K562 (cell line): ENCODE measurements at regions not wholly inside any gene's neighbourhood (a gene's known extent, or its start where the extent isn't known, plus 50 kb on each side); places are given as distances from the start of the nearest gene placed in this dataset.

Source experiments
- ATAC-seq: fragments of 200-7000 bp; cut with Tn5 transposase; 3 replicates; pipeline ENCODE4 v1.9.1; 2020; ENCODE audit warnings: moderate library complexity
- BruUV-seq: library from RNA; stranded (reverse); fragments of 400-500 nt; replicated peaks from 2 replicates; lab custom pipeline; 2021; lab: Mats Ljungman, UMichigan
- CTCF ChIA-PET: fragments of 300-600 bp; formaldehyde crosslinking; extraction: SDS; loops from one replicate; lab custom pipeline; 2021; ENCODE audit warnings: low intra/inter-chr PET ratio; lab: Yijun Ruan, JAX
- POLR2A ChIA-PET: fragments of 300-600, 350-650 bp; sonication (Branson Sonifier 250); formaldehyde crosslinking; extraction: SDS; loops from one replicate; lab custom pipeline; 2021; ENCODE audit warnings: antibody characterized with exemption, inconsistent platforms; lab: Yijun Ruan, JAX
- DNase-seq, 4 experiments: peaks; one replicate each; pipeline versions ENCODE4 v3.0.0 to v3.0.0-alpha.2; 2011 to 2018; ENCODE audit warnings: low spot score in 3 of 4, mixed read lengths in 3 of 4; ENCODE audit errors: extremely low read depth in 1 of 4
- FAIRE-seq: peaks from 2 replicates; lab custom pipeline; 2011; peaks lifted over from hg19 to GRCh38; lab: Jason Lieb, UNC
- H2AFZ ChIP-seq: 2 replicates; pipeline ENCODE4 v1.6.0; 2011; ENCODE audit warnings: low read depth, low read length, control low read depth, inconsistent platforms
- H3K27ac ChIP-seq: fragments of 200-600 bp; 3 replicates; pipeline ENCODE4 v1.8.0; 2011; ENCODE audit warnings: low read depth, mild to moderate bottlenecking, control low read depth, inconsistent platforms, low read length, moderate library complexity, mixed read lengths; ENCODE audit errors: extremely low read depth
- H3K27me3 ChIP-seq, 2 experiments: fragments of 300-600 bp in 1 of 2; 2 replicates in 1 of 2; 3 replicates in 1 of 2; pipeline versions ENCODE4 v1.6.0 to v1.8.0; 2011; ENCODE audit warnings: inconsistent platforms in 2 of 2, low read length in 2 of 2, mild to moderate bottlenecking in 1 of 2, mixed read lengths in 1 of 2, moderate library complexity in 1 of 2; ENCODE audit not compliant: control insufficient read depth in 2 of 2, insufficient read depth in 2 of 2
- H3K36me3 ChIP-seq: fragments of 300-600 bp; 3 replicates; pipeline ENCODE4 v1.8.0; 2011; ENCODE audit warnings: mild to moderate bottlenecking, low read length, inconsistent platforms; ENCODE audit not compliant: control insufficient read depth, insufficient read depth
- H3K4me1 ChIP-seq, 2 experiments: fragments of 200-600 bp in 1 of 2; replicated peaks in 1 of 2; 2 replicates in 1 of 2; 3 replicates in 1 of 2; pipeline versions ENCODE4 v1.5.1 to v1.8.0; 2011; ENCODE audit warnings: inconsistent platforms in 2 of 2, low read length in 2 of 2, mild to moderate bottlenecking in 1 of 2, mixed read lengths in 1 of 2, moderate library complexity in 1 of 2; ENCODE audit not compliant: control insufficient read depth in 2 of 2, insufficient read depth in 2 of 2
- H3K4me2 ChIP-seq: 2 replicates; pipeline ENCODE4 v1.6.1; 2011; ENCODE audit warnings: low read length, control low read depth, inconsistent platforms, mixed read lengths; ENCODE audit not compliant: insufficient read depth
- H3K4me3 ChIP-seq: fragments of 200-600 bp; sonication (generic), shearing (Covaris generic); 2 replicates; pipeline ENCODE4 v1.5.1; 2016; ENCODE audit warnings: control low read depth, inconsistent platforms
- H3K79me2 ChIP-seq: fragments of 200-600 bp; 3 replicates; pipeline ENCODE4 v1.8.0; 2011; ENCODE audit warnings: low read length, inconsistent platforms; ENCODE audit not compliant: control insufficient read depth, insufficient read depth
- H3K9ac ChIP-seq, 2 experiments: 2 replicates each; pipeline versions ENCODE4 v1.6.0 to v1.6.1; 2011; ENCODE audit warnings: low read depth in 2 of 2, low read length in 2 of 2, control low read depth in 1 of 2, inconsistent platforms in 1 of 2, mild to moderate bottlenecking in 1 of 2, mixed read lengths in 1 of 2; ENCODE audit not compliant: insufficient read depth in 1 of 2
- H3K9me1 ChIP-seq: one replicate; pipeline ENCODE4 v1.6.0; 2011; ENCODE audit warnings: inconsistent platforms, mild to moderate bottlenecking, low read length, moderate library complexity; ENCODE audit not compliant: control insufficient read depth, insufficient read depth
- H3K9me3 ChIP-seq: replicated peaks from 2 replicates; pipeline ENCODE4 v1.5.1; 2011; ENCODE audit warnings: low read depth, low read length, inconsistent platforms; ENCODE audit not compliant: control insufficient read depth, insufficient read depth
- H4K20me1 ChIP-seq: replicated peaks from 2 replicates; pipeline ENCODE4 v1.6.1; 2011; ENCODE audit warnings: low read length, inconsistent platforms, mixed read lengths; ENCODE audit not compliant: control insufficient read depth, insufficient read depth
- CREBBP ChIP-seq: IDR thresholded peaks from one replicate; pipeline ENCODE4 v1.6.1; 2012; ENCODE audit warnings: low read depth, mild to moderate bottlenecking, control low read depth, inconsistent platforms, low read length
- DMBX1 ChIP-seq: fragments of 250-450 bp; sonication (Bioruptor Pico); IDR thresholded peaks from 2 replicates; pipeline ENCODE4 v1.8.0; 2022; ENCODE audit warnings: inconsistent platforms, mild to moderate bottlenecking, moderate library complexity, borderline replicate concordance
- ESRRB ChIP-seq: fragments of 250-450 bp; sonication (Bioruptor Pico); IDR thresholded peaks from 2 replicates; pipeline ENCODE4 v1.5.0; 2020; ENCODE audit warnings: mild to moderate bottlenecking, moderate library complexity, borderline replicate concordance
- HDAC1 ChIP-seq, 2 experiments: fragments of 450-650 bp; IDR thresholded peaks; 2 replicates each; pipeline ENCODE4 v1.6.1; 2016 to 2017; ENCODE audit warnings: inconsistent platforms in 1 of 2, mild to moderate bottlenecking in 1 of 2, moderate library complexity in 1 of 2
- HNRNPUL1 ChIP-seq: fragments of 200-400 bp; formaldehyde crosslinking; IDR thresholded peaks from 2 replicates; pipeline ENCODE4 v1.6.1; 2017; ENCODE audit warnings: low read length
- PTTG1 ChIP-seq: fragments of 450-650 bp; IDR thresholded peaks from 2 replicates; pipeline ENCODE4 v1.6.1; 2016; ENCODE audit warnings: low read depth, mild to moderate bottlenecking, missing genetic modification characterization, missing compliant biosample characterization
- RB1 ChIP-seq: fragments of 450-650 bp; IDR thresholded peaks from 2 replicates; pipeline ENCODE4 v1.6.1; 2017; ENCODE audit warnings: low read depth, mild to moderate bottlenecking
- RBM34 ChIP-seq: fragments of 200-400 bp; formaldehyde crosslinking; IDR thresholded peaks from 2 replicates; pipeline ENCODE4 v1.6.1; 2018; ENCODE audit warnings: low read length, borderline replicate concordance; ENCODE audit not compliant: insufficient read depth
- SETDB1 ChIP-seq: IDR thresholded peaks from one replicate; pipeline ENCODE4 v1.6.1; 2012; ENCODE audit warnings: low read length, control low read depth, inconsistent platforms
- SIX5 ChIP-seq, 2 experiments: IDR thresholded peaks; 2 replicates each; pipeline ENCODE4 v1.6.1; 2011; ENCODE audit warnings: low read length in 2 of 2, borderline replicate concordance in 1 of 2, low read depth in 1 of 2, mild to moderate bottlenecking in 1 of 2, moderate library complexity in 1 of 2; ENCODE audit not compliant: insufficient read depth in 1 of 2
- SMAD3 ChIP-seq: fragments of 450-650 bp; formaldehyde crosslinking; conservative IDR thresholded peaks from 2 replicates; pipeline ENCODE4 v1.4.0; 2020; ENCODE audit warnings: mild to moderate bottlenecking
- SMARCE1 ChIP-seq: fragments of 450-650 bp; IDR thresholded peaks from 2 replicates; pipeline ENCODE4 v1.7.1; 2016; ENCODE audit warnings: mild to moderate bottlenecking
- TAF9B ChIP-seq: fragments of 450-650 bp; IDR thresholded peaks from 2 replicates; pipeline ENCODE4 v1.6.1; 2018; ENCODE audit warnings: mild to moderate bottlenecking; ENCODE audit not compliant: partially characterized antibody
- TRIM28 ChIP-seq: fragments of 450-650 bp; IDR thresholded peaks from 2 replicates; pipeline ENCODE4 v1.6.1; 2017
- ZC3H11A ChIP-seq: IDR thresholded peaks from 2 replicates; pipeline ENCODE4 v1.6.1; 2012; ENCODE audit warnings: low read depth, low read length, improper control_type of control experiment
- ZEB2 ChIP-seq: fragments of 450-650 bp; IDR thresholded peaks from 2 replicates; pipeline ENCODE4 v1.6.1; 2016
- ZSCAN32 ChIP-seq: fragments of 450-650 bp; formaldehyde crosslinking; IDR thresholded peaks from 2 replicates; pipeline ENCODE4 v1.4.0; 2020; ENCODE audit warnings: mild to moderate bottlenecking, moderate library complexity
- WGBS: fragments of 100-300 bp; shearing (Covaris generic); methylation state at CpG from one replicate; pipeline ENCODE4 v1.1.6; 2016; ENCODE audit warnings: low coverage, mixed read lengths; ENCODE audit not compliant: insufficient coverage; ENCODE audit errors: missing lambda C conversion rate; 5-methylcytosine and 5-hydroxymethylcytosine counted together
- in situ Hi-C: fragments of 300-500 bp; cut with MboI; formaldehyde crosslinking; loops from 4 replicates; pipeline ENCODE4 v1.15.0; 2018; ENCODE audit warnings: inconsistent platforms, mixed read lengths
- intact Hi-C: fragments of 100-400 bp; cut with micrococcal nuclease; formaldehyde crosslinking; loops from 2 replicates; pipeline ENCODE4 v1.14.2; 2022

GRCh38 chr2:203629699-203630098 lies 76.7 kb upstream of the CD28 start:
- in situ Hi-C loops: no loop called here
- H3K36me3 ChIP-seq: no peaks in the 10 kb centered on the region
- intact Hi-C loops: no loop called here
- CTCF ChIA-PET: no interaction called here
- H3K9me1 ChIP-seq: no peaks in the 10 kb centered on the region
- H3K4me2 ChIP-seq: no peak overlapping the region
- no peaks in the 10 kb centered on the region for H3K79me2 ChIP-seq
- no peak overlapping the region for H3K9ac ChIP-seq
- no peak overlapping the region for H3K27ac ChIP-seq
- ATAC-seq (no peak), DNase-seq (no peak), FAIRE-seq (no peak)
- H3K4me1 ChIP-seq: no peaks in the 10 kb centered on the region
- H3K27me3 ChIP-seq: no peaks in the 10 kb centered on the region
- H3K4me3 ChIP-seq: no peak overlapping the region
- H2AFZ ChIP-seq: no peak overlapping the region
- BruUV-seq: no TSS peak
- POLR2A ChIA-PET: interaction anchor here (0.6 to 0.8 kb wide), 2 partner anchors 19 to 35 kb away, joined by 3 to 4 read pairs; no protein-coding TSS in a partner anchor
- H3K9me3 ChIP-seq: no peaks in the 10 kb centered on the region
- H4K20me1 ChIP-seq: no peaks in the 10 kb centered on the region
- TF ChIP-seq ZEB2 (no peak), SMARCE1 (no peak), DMBX1 (no peak), PTTG1 (tag) (no peak), ESRRB (CRISPR knock-in tag) (no peak), HDAC1 (IDR thresholded peaks at IDR 0.05) (no peak), SMAD3 (CRISPR knock-in tag) (no peak), ZC3H11A (no peak), TAF9B (no peak), RB1 (no peak), HNRNPUL1 (no peak), SETDB1 (no peak), SIX5 (IDR thresholded peaks at IDR 0.05; ENCODE audit: borderline replicate concordance in 1 of 2, insufficient read depth in 1 of 2, low read depth in 1 of 2, low read length in 2 of 2) (no peak), ZSCAN32 (no peak), RBM34 (no peak), CREBBP (no peak), TRIM28 (no peak)
- WGBS: 7% methylated on average over 2 of the region's 2 CpGs
